ENCODE measurements at regions not wholly inside any gene's neighbourhood (a gene's known extent, or its start where the extent isn't known, plus 50 kb on each side); places are given as distances from the start of the nearest gene placed in this dataset.

DNA sequence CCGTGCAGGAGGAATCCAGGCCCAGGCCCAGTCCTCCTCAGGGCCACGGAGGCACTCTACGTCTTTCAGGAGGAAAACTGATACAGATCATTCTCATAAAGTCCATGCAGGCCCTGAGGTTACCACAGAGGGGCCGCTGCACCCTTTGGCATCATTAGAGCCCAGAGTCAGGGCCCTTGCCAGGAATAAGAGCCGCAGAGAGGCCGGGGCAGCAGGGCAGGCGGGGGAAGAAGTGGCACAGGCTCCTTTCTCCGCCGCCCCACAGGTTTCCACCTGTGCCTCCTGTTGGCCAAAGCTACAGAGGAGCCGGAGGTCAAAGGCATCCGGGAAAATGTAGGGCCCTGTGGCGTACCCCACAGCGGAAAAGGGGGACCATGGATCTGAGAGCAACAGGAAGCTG is 366.6 kb upstream of the SHH start:
- no peaks in the 10 kb centered on the region for H3K36me3 ChIP-seq (ENCODE audit: low read depth)
- TF ChIP-seq EZH2 (IDR thresholded peaks at IDR 0.05; ENCODE audit: insufficient read depth, poor library complexity, severe bottlenecking) = no peak
- no peak for TF ChIP-seq EZH2phosphoT487 (IDR thresholded peaks at IDR 0.05; ENCODE audit: insufficient read depth, low read depth)
- no peak overlapping the region for H3K27ac ChIP-seq
- H3K4me2 ChIP-seq (ENCODE audit: unreplicated experiment) = no peak overlapping the region
- 22 to 26% methylated on average over 13 of the region's 13 CpGs for WGBS, 2 experiments (ENCODE audit: low coverage in 1 of 2, low lambda C conversion rate in 2 of 2, missing lambda C conversion rate in 2 of 2)
- no peaks in the 10 kb centered on the region for H3K4me1 ChIP-seq (ENCODE audit: insufficient read depth)
- no peaks in the 10 kb centered on the region for H3K9me3 ChIP-seq (ENCODE audit: low read depth)
- no peaks in the 10 kb centered on the region for H3K9me2 ChIP-seq (ENCODE audit: insufficient read depth)
- H3K79me2 ChIP-seq (ENCODE audit: insufficient read depth) = no peaks in the 10 kb centered on the region
- no peaks in the 10 kb centered on the region for H3K27me3 ChIP-seq (replicated peaks; ENCODE audit: insufficient read depth)
- no peaks in the 10 kb centered on the region for H3F3A ChIP-seq (ENCODE audit: insufficient read depth)
- in situ Hi-C loops (cut with MboI) = no loop called here
- no peak overlapping the region for H3K9ac ChIP-seq
- no peak overlapping the region for H3K4me3 ChIP-seq
- DNase-seq = no peak
- no peak overlapping the region for H2AFZ ChIP-seq
- no peaks in the 10 kb centered on the region for H4K20me1 ChIP-seq (ENCODE audit: insufficient read depth)

DNA sequence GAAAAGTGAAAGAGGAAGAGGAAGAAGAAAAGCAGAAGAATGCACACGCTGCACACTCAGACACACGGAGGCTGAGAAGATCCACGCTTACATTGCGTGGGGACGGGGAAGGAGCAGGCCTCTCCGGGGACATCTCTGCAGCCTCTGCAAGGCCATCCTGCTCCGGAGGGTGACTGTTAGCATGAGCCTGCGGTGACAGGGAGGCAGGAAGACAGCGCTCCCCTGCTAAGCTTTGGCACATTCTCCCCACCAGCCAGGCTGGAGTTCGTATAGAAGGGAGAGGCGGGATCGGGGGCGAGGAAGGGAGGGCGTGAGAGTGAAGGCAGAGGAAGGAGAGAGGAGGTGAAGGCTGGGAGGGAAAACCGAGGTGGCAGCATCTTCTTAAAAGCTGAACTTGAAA is 366.0 kb upstream of the SHH start:
- TF ChIP-seq EZH2phosphoT487 (IDR thresholded peaks at IDR 0.05; ENCODE audit: insufficient read depth, low read depth) (no peak), EZH2 (IDR thresholded peaks at IDR 0.05; ENCODE audit: insufficient read depth, poor library complexity, severe bottlenecking) (no peak)
- no peaks in the 10 kb centered on the region for H3K27me3 ChIP-seq (replicated peaks; ENCODE audit: insufficient read depth)
- no peaks in the 10 kb centered on the region for H3K36me3 ChIP-seq (ENCODE audit: low read depth)
- no peak overlapping the region for H3K9ac ChIP-seq
- H3K4me1 ChIP-seq (ENCODE audit: insufficient read depth) = no peaks in the 10 kb centered on the region
- WGBS, 2 experiments (ENCODE audit: low coverage in 1 of 2, low lambda C conversion rate in 2 of 2, missing lambda C conversion rate in 2 of 2) = 19 to 24% methylated on average over 15 of the region's 15 CpGs
- H3F3A ChIP-seq (ENCODE audit: insufficient read depth) = no peaks in the 10 kb centered on the region
- no peaks in the 10 kb centered on the region for H3K9me2 ChIP-seq (ENCODE audit: insufficient read depth)
- no peaks in the 10 kb centered on the region for H3K9me3 ChIP-seq (ENCODE audit: low read depth)
- DNase-seq = no peak
- no peak overlapping the region for H3K4me3 ChIP-seq
- in situ Hi-C loops (cut with MboI) = no loop called here
- H2AFZ ChIP-seq = no peak overlapping the region
- H3K79me2 ChIP-seq (ENCODE audit: insufficient read depth) = no peaks in the 10 kb centered on the region
- H3K27ac ChIP-seq = no peak overlapping the region
- H3K4me2 ChIP-seq (ENCODE audit: unreplicated experiment) = no peak overlapping the region
- H4K20me1 ChIP-seq (ENCODE audit: insufficient read depth) = no peaks in the 10 kb centered on the region

DNA sequence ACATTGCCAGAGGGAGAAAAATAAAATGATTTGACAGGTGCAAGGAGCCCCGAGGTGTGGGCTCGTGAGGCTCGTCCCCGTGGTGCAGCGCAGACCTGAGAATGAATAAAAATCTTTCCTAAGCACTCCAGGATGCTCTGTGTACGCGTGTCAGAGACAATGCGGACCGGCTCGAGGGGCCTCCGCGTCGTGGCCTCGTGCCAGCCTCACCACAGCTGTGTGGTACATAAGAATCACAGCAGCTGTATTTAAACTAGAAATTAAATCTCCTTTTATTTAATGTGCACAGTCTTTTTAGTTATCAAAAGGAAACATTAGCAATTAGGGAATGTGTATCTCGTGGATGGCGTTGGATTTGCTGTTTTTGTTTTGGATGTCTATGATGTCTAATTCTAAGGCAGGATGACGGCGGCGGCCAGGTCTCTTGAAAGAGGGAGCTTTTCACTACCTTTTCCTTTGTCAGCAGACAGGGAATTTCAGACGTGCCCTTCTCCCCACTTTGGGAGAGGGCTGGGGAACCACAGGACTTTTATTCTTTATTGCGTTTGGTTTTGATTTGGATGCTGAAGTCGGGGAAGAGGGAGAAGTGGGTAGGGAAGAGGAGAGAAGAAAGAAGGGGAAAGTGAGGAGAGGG is 365.3 kb upstream of the SHH start:
- 16 to 19% methylated on average over 22 of the region's 22 CpGs for WGBS, 2 experiments (ENCODE audit: low coverage in 1 of 2, low lambda C conversion rate in 2 of 2, missing lambda C conversion rate in 2 of 2)
- TF ChIP-seq EZH2phosphoT487 (IDR thresholded peaks at IDR 0.05; ENCODE audit: insufficient read depth, low read depth) (no peak), EZH2 (IDR thresholded peaks at IDR 0.05; ENCODE audit: insufficient read depth, poor library complexity, severe bottlenecking) (no peak)
- H2AFZ ChIP-seq = no peak overlapping the region
- in situ Hi-C loops (cut with MboI) = no loop called here
- no peaks in the 10 kb centered on the region for H4K20me1 ChIP-seq (ENCODE audit: insufficient read depth)
- no peaks in the 10 kb centered on the region for H3K4me1 ChIP-seq (ENCODE audit: insufficient read depth)
- H3K79me2 ChIP-seq (ENCODE audit: insufficient read depth) = no peaks in the 10 kb centered on the region
- H3K4me3 ChIP-seq = no peak overlapping the region
- no peak overlapping the region for H3K27ac ChIP-seq
- no peaks in the 10 kb centered on the region for H3K27me3 ChIP-seq (replicated peaks; ENCODE audit: insufficient read depth)
- no peaks in the 10 kb centered on the region for H3K9me2 ChIP-seq (ENCODE audit: insufficient read depth)
- no peak overlapping the region for H3K9ac ChIP-seq
- no peak overlapping the region for H3K4me2 ChIP-seq (ENCODE audit: unreplicated experiment)
- no peak for DNase-seq
- no peaks in the 10 kb centered on the region for H3K9me3 ChIP-seq (ENCODE audit: low read depth)
- no peaks in the 10 kb centered on the region for H3K36me3 ChIP-seq (ENCODE audit: low read depth)
- no peaks in the 10 kb centered on the region for H3F3A ChIP-seq (ENCODE audit: insufficient read depth)

- Histone ChIP-seq H3K4me1 (ENCODE audit: insufficient read depth) (no peaks in the 10 kb centered on the region), H3K27ac (no peak overlapping the region), H3F3A (ENCODE audit: insufficient read depth) (no peaks in the 10 kb centered on the region), H3K9me2 (ENCODE audit: insufficient read depth) (no peaks in the 10 kb centered on the region), H2AFZ (no peak overlapping the region), H3K4me2 (ENCODE audit: unreplicated experiment) (no peak overlapping the region), H3K36me3 (ENCODE audit: low read depth) (no peaks in the 10 kb centered on the region), H3K9ac (no peak overlapping the region), H3K27me3 (replicated peaks; ENCODE audit: insufficient read depth) (no peaks in the 10 kb centered on the region), H4K20me1 (ENCODE audit: insufficient read depth) (no peaks in the 10 kb centered on the region), H3K4me3 (no peak overlapping the region), H3K79me2 (ENCODE audit: insufficient read depth) (no peaks in the 10 kb centered on the region), H3K9me3 (ENCODE audit: low read depth) (no peaks in the 10 kb centered on the region)
- no peak for TF ChIP-seq EZH2phosphoT487 (IDR thresholded peaks at IDR 0.05; ENCODE audit: insufficient read depth, low read depth)
- no peak for TF ChIP-seq EZH2 (IDR thresholded peaks at IDR 0.05; ENCODE audit: insufficient read depth, poor library complexity, severe bottlenecking)
- no peak for DNase-seq
- in situ Hi-C loops (cut with MboI) = no loop called here
- WGBS, 2 experiments (ENCODE audit: low coverage in 1 of 2, low lambda C conversion rate in 2 of 2, missing lambda C conversion rate in 2 of 2) = 27 to 30% methylated on average over 7 of the region's 7 CpGs
Measured at GRCh38 chr7:156176039-156176438, 363.8 kb upstream of the SHH start.

DNA sequence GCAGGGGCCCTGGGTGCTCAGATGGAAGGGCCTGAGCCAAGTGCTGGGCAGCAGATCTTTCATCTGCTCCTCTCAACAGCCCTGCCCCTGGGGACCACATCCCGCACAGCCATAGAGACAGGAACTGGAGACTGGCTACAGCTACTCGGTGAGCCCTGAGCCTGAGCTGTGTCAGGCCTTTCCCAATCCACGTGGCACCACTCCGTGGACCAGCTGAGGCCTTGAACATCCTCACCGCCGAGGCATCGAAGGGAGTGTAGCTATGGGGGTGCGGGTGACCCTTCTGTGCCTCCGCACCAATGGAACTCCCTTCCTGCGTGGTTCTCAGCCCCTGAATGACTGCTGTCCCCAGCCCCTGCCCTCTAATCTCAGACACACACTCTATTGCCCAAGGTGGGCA is 362.7 kb upstream of the SHH start:
- H3K79me2 ChIP-seq (ENCODE audit: insufficient read depth) = no peaks in the 10 kb centered on the region

More for the DNA sequence above, 362.7 kb upstream of the SHH start:
- Histone ChIP-seq H3K9ac (no peak overlapping the region), H3K4me2 (ENCODE audit: unreplicated experiment) (no peak overlapping the region), H3K4me1 (ENCODE audit: insufficient read depth) (no peaks in the 10 kb centered on the region), H4K20me1 (ENCODE audit: insufficient read depth) (no peaks in the 10 kb centered on the region), H3K4me3 (no peak overlapping the region), H3K27ac (no peak overlapping the region), H3F3A (ENCODE audit: insufficient read depth) (no peaks in the 10 kb centered on the region), H3K27me3 (replicated peaks; ENCODE audit: insufficient read depth) (no peaks in the 10 kb centered on the region), H3K9me2 (ENCODE audit: insufficient read depth) (no peaks in the 10 kb centered on the region), H2AFZ (no peak overlapping the region), H3K9me3 (ENCODE audit: low read depth) (no peaks in the 10 kb centered on the region), H3K36me3 (ENCODE audit: low read depth) (no peaks in the 10 kb centered on the region)
- DNase-seq = no peak
- in situ Hi-C loops (cut with MboI) = no loop called here
- WGBS, 2 experiments (ENCODE audit: low coverage in 1 of 2, low lambda C conversion rate in 2 of 2, missing lambda C conversion rate in 2 of 2) = 46 to 54% methylated on average over 10 of the region's 10 CpGs
- no peak for TF ChIP-seq EZH2phosphoT487 (IDR thresholded peaks at IDR 0.05; ENCODE audit: insufficient read depth, low read depth)
- no peak for TF ChIP-seq EZH2 (IDR thresholded peaks at IDR 0.05; ENCODE audit: insufficient read depth, poor library complexity, severe bottlenecking)

Measured in GM23248 (cell line).